GF-D8 (cell line): ENCODE measurements at regions not wholly inside any gene's neighbourhood (a gene's known extent, or its start where the extent isn't known, plus 50 kb on each side); places are given as distances from the start of the nearest gene placed in this dataset.
"Not testable (repeated sequence)": the region's sequence is repeated elsewhere in the genome, so short reads cannot be mapped to it uniquely, and the experiment has no call there.

Experiments
- DNase-seq: peaks from one replicate; lab custom pipeline; 2025; lab: John Stamatoyannopoulos, UW

- no peak for DNase-seq
These were observed 384.5 kb downstream of the SMOC2 start for GRCh38 chr6:168825226-168826077.

GRCh38 chr6:168823397-168824212 lies 382.6 kb downstream of the SMOC2 start:
- no peak for DNase-seq

GRCh38 chr6:168822376-168822775 lies 381.4 kb downstream of the SMOC2 start:
- no peak for DNase-seq

DNA sequence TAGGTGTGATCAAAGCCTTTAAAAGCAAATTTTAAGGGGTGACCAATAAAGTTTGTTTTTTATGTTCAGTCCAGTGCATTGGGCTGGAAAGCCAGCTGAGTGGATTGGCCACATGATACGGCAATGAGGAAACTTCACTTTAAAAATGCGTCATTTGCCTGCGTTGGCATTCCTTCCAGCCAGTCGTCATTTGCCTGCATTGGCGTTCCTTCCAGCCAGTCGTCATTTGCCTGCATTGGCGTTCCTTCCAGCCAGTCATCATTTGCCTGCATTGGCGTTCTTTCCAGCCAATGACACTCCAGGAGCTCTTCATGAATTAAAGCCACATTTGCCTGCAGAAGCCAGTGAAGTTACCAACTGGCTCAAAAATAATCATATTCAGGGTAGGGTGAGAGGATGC lies 378.6 kb downstream of the SMOC2 start:
- DNase-seq, result no peak

- no peak for DNase-seq
These were observed 376.7 kb downstream of the SMOC2 start for GRCh38 chr6:168817558-168818159.

DNA sequence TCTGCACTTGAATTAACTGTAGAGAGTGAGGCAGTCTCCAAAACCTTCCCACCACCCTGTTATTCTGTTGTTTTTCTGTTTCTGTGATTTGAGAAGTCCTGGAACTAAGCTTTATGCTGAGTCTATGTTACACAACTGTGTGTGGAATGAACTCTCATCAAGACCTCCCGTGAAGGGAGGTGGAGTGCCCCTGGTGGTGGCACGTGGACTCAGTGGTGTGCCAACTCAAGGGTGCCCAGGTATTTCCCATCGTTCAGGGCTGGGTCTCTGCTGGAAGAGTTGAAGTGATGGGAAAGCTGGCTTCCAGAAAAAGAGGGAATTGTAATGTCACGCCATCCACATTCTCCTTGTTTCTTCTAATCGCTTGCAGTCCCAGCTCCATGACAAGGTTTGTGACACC lies 374.2 kb downstream of the SMOC2 start:
- DNase-seq, result no peak

GRCh38 chr6:168808232-168808631 lies 367.2 kb downstream of the SMOC2 start:
- DNase-seq, result no peak

DNA sequence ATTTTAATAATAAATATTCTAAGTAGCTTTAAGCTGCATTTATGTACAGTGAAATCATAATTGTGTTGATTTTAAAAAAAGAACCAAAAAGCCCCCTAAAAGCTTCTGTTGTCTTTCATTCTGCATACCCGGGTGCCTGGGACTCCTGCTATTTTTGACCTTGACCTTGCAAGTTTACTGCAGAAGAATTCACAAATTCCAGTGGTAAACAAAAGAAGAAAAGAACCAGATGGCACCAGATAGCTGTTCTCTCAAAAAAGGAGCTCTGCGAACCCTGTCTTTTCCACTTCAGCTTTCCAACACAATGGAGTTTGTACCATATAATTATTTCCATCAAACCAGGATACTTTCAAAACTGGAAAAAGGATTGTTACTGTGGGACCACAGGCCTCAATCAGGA lies 363.3 kb downstream of the SMOC2 start:
- no peak for DNase-seq

- DNase-seq, result no peak
These were observed 362.9 kb downstream of the SMOC2 start for GRCh38 chr6:168803874-168804273.

DNA sequence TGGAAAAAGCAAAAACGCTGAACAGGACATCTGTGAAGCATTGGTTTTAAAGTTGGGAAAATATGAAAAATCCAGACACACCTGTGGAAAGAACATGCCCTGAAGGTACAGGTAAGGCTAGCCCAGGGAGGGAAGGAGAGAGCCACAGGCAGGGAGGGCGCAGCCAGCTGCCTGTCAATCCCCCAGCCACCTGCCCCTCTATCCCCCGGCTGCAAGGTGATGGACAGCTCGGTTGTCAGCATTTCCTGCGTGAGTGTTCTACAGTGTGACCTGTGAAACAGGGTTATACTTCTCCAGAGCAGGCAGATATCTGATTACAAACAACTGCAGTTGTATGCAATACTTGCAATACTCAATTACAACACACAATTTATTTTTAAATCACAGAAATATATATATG lies 358.1 kb downstream of the SMOC2 start:
- no peak for DNase-seq

GRCh38 chr6:168796106-168796505 lies 355.1 kb downstream of the SMOC2 start:
- DNase-seq, result no peak

DNA sequence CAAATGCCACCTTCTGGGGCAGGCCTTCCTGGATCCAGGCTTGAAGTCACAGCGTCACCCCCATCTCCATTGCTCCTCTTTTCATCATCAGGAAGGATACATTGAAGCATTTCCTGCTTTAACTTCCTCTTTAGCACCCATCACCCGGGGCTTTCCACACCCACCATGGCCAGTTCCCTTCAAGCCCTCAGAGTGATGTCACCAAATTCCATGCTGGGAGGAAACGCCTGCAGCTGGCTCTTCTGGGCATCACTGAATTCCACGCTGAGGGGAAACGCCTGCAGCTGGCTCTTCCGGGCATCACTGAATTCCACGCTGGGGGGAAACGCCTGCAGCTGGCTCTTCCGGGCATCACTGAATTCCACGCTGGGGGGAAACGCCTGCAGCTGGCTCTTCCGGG lies 354.6 kb downstream of the SMOC2 start:
- DNase-seq, result not testable (repeated sequence)

- DNase-seq, result no peak
These were observed 353.5 kb downstream of the SMOC2 start for GRCh38 chr6:168794491-168794890.

DNA sequence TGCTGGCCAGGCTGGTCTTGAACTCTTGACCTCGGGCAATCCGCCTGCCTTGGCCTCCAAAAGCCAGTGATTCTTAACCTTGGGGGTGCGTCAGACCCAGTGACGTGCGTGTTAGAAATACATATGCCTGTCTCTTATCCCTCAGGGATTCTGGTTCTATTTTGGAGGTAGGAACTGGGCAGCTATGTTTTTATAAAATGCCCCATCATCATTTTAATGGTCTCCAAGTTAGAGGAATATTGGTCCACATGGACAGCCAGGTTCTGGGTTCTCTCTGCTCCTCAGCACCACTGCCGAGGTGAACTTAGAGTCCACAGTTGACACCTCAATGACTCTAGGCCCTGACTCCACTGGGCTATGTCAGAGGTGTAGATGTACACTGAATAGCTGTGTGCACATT lies 352.7 kb downstream of the SMOC2 start:
- no peak for DNase-seq

DNA sequence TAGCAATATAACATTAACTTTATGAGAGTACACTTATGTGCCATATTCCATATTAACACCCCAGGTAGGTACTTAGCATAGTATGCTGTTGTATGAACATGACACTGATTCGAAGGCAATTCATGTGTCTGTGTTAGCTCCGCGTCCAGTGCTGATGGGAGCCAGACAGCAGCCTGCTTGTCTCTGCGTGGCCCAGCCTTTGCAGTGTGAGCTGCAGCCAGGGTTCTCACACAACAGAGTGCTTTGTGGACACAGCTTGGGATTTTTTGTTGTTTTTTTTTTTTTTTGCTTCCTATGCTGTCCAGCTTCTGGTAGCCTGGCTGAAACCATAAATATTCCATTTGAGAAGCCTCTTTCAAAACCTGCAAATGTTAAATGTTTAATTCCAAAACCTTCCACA lies 350.9 kb downstream of the SMOC2 start:
- no peak for DNase-seq

- DNase-seq, result no peak
These were observed 348.7 kb downstream of the SMOC2 start for GRCh38 chr6:168789699-168790098.

DNA sequence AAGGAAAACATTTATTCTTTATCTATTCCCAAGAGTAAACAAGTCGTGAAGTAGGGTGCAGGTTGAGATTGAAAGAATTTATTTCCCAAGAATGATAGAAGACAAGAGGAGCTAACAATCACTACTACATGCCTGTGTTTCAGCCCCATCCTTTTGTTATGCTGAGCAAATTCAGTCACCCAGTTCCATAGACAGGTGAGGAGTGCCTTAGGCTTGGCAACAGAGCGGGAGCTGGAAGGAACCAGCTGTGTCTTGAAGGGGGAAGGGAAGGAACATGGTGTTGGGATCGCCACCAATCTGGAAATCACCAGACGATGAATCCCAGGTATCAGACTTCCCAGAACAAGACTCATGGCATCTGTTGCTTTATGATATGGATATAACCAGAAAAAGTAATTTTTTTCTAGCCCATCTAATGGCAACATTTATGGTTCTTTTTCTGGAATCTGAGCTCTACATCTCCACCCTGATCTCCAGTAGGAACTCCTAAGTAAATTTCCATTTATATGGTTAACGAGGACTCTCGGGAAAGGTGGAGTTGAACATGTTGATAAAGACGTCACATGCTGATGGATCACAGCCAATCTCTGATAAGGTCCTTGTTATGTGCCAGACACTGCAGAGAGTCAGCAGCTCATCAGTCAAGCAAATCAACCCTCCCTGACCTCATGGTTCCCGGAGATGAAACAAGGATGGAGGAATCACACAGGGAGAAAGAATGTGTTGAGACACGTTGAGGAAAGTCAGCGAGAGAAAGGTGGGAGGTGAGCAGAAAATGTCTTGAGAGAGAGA lies 344.9 kb downstream of the SMOC2 start:
- no peak for DNase-seq

DNA sequence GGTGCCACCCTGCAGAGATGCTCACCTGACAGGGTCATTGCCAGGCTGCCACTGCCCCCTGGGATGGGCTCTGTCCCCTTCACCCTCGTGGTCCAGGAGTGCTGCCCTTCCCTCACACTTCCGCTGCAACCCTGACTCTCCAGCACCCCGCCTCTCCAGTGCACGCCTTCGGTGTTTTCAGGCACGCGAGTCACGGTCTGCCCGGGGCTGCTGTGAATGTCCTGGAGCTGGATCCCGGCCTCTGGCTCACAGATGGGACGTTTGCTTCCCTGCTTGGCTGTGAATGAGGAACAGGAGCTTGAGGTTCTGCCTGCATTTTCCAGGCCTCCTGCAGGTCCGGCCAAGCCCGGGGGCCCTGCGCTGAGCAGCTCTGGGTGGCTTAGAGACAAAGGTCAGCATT lies 343.4 kb downstream of the SMOC2 start:
- DNase-seq, result no peak

- DNase-seq, result no peak
These were observed 342.7 kb downstream of the SMOC2 start for GRCh38 chr6:168783720-168784119.

GRCh38 chr6:168782187-168782751 lies 341.3 kb downstream of the SMOC2 start:
- DNase-seq, result no peak

DNA sequence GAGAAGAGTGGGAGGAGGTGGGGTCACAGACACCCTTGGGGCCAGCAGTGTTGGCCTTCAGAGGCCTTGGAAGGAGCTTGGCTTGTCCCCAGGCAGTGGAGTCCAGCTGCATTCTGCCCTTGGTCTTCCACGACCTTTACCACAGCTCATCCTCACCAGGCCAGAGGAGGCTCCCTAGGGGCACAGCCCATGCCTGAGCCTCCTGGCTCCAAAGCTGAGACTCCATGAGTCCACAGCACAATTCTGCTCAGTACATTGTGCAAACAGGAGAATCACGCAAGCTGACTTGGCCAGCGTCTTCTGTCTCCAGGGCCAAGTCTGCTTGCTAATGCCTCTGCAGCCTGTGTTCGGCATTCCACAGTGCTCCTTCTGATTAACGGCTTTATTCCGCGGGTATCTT lies 337.2 kb downstream of the SMOC2 start:
- DNase-seq, result no peak

DNA sequence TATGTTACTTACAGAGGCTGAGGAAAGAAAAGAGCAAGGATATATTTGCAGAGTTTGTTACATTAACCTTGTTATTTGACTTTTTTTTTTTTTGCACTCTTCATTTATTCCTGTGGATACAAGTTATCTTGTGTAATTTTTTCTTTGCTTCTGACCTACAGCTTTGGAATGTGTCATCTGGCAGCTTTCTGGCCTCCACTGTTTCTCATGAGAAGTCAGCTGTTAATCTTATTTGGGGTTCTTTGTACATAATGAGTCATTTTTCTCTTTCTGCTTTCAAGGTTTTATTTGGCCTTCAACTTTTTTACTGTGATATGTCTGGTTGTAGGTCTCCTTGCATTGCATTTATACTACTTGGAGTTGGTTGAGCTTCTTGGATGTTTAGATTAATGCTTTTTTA lies 333.4 kb downstream of the SMOC2 start:
- no peak for DNase-seq
